T-helper 2 cell treated with Interferon-gamma antibody and Interleukin-4, amounts not matched to agents 5 μg/mL and 100 μg/mL, for 36 hours (primary cell): ENCODE measurements at regions not wholly inside any gene's neighbourhood (a gene's known extent, or its start where the extent isn't known, plus 50 kb on each side); places are given as distances from the start of the nearest gene placed in this dataset.
"Not testable (repeated sequence)": the region's sequence is repeated elsewhere in the genome, so short reads cannot be mapped to it uniquely, and the experiment has no call there.

Source experiments
- DNase-seq: peaks from one replicate; pipeline ENCODE4 v3.0.0; 2021; ENCODE audit warnings: low spot score
- H3K27ac Mint-ChIP-seq: one replicate; pipeline ENCODE4 v1.8.0; 2021; ENCODE audit warnings: mild to moderate bottlenecking, mixed read lengths
- H3K27me3 Mint-ChIP-seq: one replicate; pipeline ENCODE4 v1.8.0; 2021; ENCODE audit warnings: low read depth, mixed read lengths
- H3K36me3 Mint-ChIP-seq: one replicate; pipeline ENCODE4 v1.8.0; 2021; ENCODE audit warnings: low read depth, mixed read lengths
- H3K4me1 Mint-ChIP-seq: one replicate; pipeline ENCODE4 v1.8.0; 2021; ENCODE audit warnings: low read depth, mixed read lengths
- H3K4me3 Mint-ChIP-seq: one replicate; pipeline ENCODE4 v1.8.0; 2022; ENCODE audit warnings: mild to moderate bottlenecking, moderate library complexity, mixed read lengths
- H3K9me3 Mint-ChIP-seq: one replicate; pipeline ENCODE4 v1.8.0; 2021; ENCODE audit warnings: mixed read lengths

DNA sequence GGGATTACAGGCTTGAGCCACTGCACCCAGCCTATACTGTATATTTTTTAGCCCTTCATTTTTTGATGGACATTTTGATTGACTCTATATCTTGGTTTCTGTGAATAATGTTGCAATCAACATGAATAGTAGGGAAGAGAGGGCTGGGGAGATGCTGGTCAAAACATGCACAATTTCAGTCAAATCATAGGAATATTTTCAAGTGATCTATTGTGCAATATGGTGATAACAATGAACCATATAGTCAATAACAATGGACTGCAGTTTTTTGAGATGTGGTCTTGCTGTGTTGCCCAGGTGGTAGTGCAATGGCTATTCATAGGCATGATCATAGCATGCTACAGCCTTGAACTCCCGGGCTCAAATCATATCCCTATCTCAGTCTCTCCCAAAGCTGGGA, 264.7 kb upstream of the TMEFF2 start:
- Mint-ChIP-seq H3K4me3 (no peak overlapping the region), H3K36me3 (no peaks in the 10 kb centered on the region)

GRCh38 chr2:192448881-192449280, 254.1 kb upstream of the TMEFF2 start:
- Mint-ChIP-seq H3K4me3 (no peak overlapping the region), H3K36me3 (no peaks in the 10 kb centered on the region), H3K9me3 (no peaks in the 10 kb centered on the region), H3K27me3 (no peaks in the 10 kb centered on the region), H3K4me1 (no peaks in the 10 kb centered on the region), H3K27ac (no peak overlapping the region)
- no peak for DNase-seq

More for the DNA sequence above, 264.7 kb upstream of the TMEFF2 start:
- Mint-ChIP-seq H3K27me3 (no peaks in the 10 kb centered on the region), H3K27ac (no peak overlapping the region), H3K9me3 (no peaks in the 10 kb centered on the region), H3K4me1 (no peaks in the 10 kb centered on the region)
- DNase-seq, result no peak

DNA sequence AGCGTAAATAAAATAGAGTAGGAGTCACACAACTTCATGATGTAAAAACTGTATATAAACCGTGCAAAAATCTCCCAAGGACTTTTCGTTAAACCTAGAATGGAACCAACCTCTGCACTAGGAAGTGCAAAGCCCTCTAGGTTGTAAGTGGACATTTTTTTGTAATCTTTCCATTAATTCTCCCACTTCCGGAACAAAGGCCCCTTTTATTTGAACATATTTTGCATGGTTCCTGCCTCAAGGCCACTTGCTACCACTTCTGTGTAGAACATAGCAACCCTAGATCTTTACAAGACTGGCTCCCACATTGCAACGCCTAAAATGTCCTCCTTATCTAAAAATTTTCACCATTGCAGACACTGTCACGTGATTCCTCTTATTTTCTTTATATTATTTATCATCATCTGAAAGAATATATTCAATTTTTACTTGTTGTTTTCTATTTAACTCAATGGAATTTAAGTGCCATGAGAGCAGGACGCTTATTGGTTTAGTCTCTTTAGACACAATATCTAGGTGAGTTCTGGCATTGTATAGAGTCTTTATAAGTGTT, 249.6 kb upstream of the TMEFF2 start:
- no peaks in the 10 kb centered on the region for H3K9me3 Mint-ChIP-seq
- H3K27ac Mint-ChIP-seq, result no peak overlapping the region
- H3K27me3 Mint-ChIP-seq, result no peaks in the 10 kb centered on the region

GRCh38 chr2:192443831-192444230, 249.1 kb upstream of the TMEFF2 start:
- no peak overlapping the region for H3K4me3 Mint-ChIP-seq
- no peak overlapping the region for H3K27ac Mint-ChIP-seq
- H3K36me3 Mint-ChIP-seq, result no peaks in the 10 kb centered on the region
- no peaks in the 10 kb centered on the region for H3K9me3 Mint-ChIP-seq
- H3K27me3 Mint-ChIP-seq, result no peaks in the 10 kb centered on the region
- no peak for DNase-seq
- no peaks in the 10 kb centered on the region for H3K4me1 Mint-ChIP-seq

More for the DNA sequence above, 249.6 kb upstream of the TMEFF2 start:
- no peak for DNase-seq
- no peaks in the 10 kb centered on the region for H3K4me1 Mint-ChIP-seq
- H3K4me3 Mint-ChIP-seq, result no peak overlapping the region
- H3K36me3 Mint-ChIP-seq, result no peaks in the 10 kb centered on the region

DNA sequence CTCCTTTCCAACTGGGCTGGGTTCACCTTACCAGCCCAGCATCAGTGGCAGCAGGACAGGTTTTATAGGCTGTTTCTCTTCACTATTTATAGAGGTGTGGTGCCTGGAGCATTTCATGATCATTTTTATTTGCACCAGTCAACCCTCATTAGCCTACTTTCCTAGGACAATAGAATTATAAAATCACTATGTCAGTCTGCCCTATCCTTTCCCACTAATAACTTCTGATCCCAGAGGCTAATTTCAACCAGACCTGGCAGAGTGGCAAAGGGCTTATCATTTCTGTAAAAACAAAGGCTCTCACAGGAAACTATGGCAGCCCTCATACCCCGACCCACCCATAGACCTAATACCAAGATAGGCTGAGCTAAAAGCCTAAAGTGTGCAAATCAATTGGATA, 243.5 kb upstream of the TMEFF2 start:
- Mint-ChIP-seq H3K36me3 (no peaks in the 10 kb centered on the region), H3K4me1 (no peaks in the 10 kb centered on the region), H3K27ac (no peak overlapping the region), H3K27me3 (no peaks in the 10 kb centered on the region), H3K4me3 (no peak overlapping the region), H3K9me3 (no peaks in the 10 kb centered on the region)
- DNase-seq, result no peak

DNA sequence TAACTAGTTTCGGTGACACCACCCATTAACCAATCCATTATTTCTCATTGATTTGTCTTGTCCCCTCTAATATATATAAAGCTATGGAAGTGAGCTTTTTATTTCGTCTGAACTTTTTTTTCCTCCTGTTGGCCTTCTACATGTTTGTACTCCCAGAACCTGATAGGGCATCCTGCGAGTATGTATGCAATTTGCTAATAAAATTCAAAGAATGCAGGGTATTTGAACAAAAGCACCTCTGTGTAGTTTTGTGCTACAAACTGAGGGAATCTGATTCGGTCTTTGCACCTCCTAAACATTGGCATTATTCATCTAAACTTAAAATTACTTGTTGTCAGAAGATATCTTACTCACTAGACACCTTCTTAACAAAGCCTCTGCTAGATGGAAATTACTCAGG, 242.9 kb upstream of the TMEFF2 start:
- Mint-ChIP-seq H3K27me3 (no peaks in the 10 kb centered on the region), H3K4me3 (no peak overlapping the region), H3K36me3 (no peaks in the 10 kb centered on the region), H3K9me3 (no peaks in the 10 kb centered on the region), H3K27ac (no peak overlapping the region), H3K4me1 (no peaks in the 10 kb centered on the region)
- DNase-seq, result no peak

GRCh38 chr2:192424243-192424642, 229.5 kb upstream of the TMEFF2 start:
- DNase-seq, result no peak
- Mint-ChIP-seq H3K27me3 (no peaks in the 10 kb centered on the region), H3K27ac (no peak overlapping the region), H3K4me3 (no peak overlapping the region), H3K36me3 (no peaks in the 10 kb centered on the region), H3K4me1 (no peaks in the 10 kb centered on the region), H3K9me3 (no peaks in the 10 kb centered on the region)

DNA sequence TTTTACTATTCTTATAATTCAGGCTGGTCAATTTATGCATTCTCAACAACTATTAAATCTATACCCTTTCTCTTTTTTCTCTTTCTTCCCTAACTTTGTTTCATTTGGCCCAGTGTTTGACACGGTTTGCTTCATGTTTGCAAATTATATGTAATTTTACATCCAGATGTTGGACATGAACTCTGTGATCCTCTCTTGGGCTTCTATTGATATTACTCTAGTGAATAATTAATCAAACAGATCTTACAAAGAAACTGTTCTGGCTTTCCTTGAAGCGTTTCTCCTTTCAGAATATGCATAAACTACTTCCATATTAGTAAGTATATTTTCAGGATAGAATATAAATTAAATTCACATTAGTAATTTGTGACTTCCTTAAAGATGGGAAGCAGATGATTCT, 225.1 kb upstream of the TMEFF2 start:
- Mint-ChIP-seq H3K27ac (no peak overlapping the region), H3K36me3 (no peaks in the 10 kb centered on the region), H3K27me3 (no peaks in the 10 kb centered on the region), H3K9me3 (no peaks in the 10 kb centered on the region), H3K4me3 (no peak overlapping the region), H3K4me1 (no peaks in the 10 kb centered on the region)
- DNase-seq, result no peak

- Mint-ChIP-seq H3K27me3 (no peaks in the 10 kb centered on the region), H3K36me3 (no peaks in the 10 kb centered on the region), H3K9me3 (no peaks in the 10 kb centered on the region), H3K27ac (no peak overlapping the region), H3K4me3 (no peak overlapping the region), H3K4me1 (no peaks in the 10 kb centered on the region)
- DNase-seq, result no peak
These were observed 221.3 kb upstream of the TMEFF2 start for GRCh38 chr2:192416060-192416459.

DNA sequence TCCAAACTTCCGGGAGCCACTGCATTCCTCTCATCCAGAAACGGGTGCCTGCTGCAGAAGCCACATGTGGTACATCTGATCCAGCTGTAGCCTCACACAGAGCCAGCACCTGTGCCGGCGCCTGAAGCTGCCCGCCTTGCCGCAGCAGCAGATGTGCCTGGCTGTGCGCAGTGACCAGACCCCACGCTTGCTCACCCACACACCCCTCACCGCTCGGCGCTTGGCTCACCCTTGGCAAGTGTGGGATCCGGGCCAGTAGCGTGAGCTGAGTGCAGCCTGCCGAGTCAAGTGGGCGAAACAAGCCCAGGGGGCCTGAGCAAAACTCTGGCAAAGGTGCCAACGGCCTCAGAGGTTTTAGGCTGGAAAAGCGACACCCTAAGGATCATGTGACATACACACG, 220.1 kb upstream of the TMEFF2 start:
- no peak for DNase-seq
- no peak overlapping the region for H3K27ac Mint-ChIP-seq
- no peaks in the 10 kb centered on the region for H3K4me1 Mint-ChIP-seq
- H3K27me3 Mint-ChIP-seq, result no peaks in the 10 kb centered on the region
- H3K4me3 Mint-ChIP-seq, result no peak overlapping the region
- no peaks in the 10 kb centered on the region for H3K36me3 Mint-ChIP-seq
- H3K9me3 Mint-ChIP-seq, result no peaks in the 10 kb centered on the region

GRCh38 chr2:192413812-192414681, 219.3 kb upstream of the TMEFF2 start:
- Mint-ChIP-seq H3K36me3 (no peaks in the 10 kb centered on the region), H3K27ac (no peak overlapping the region), H3K4me1 (no peaks in the 10 kb centered on the region), H3K4me3 (no peak overlapping the region), H3K27me3 (no peaks in the 10 kb centered on the region), H3K9me3 (no peaks in the 10 kb centered on the region)
- DNase-seq, result no peak

- DNase-seq, H3K27ac Mint-ChIP-seq, H3K4me1 Mint-ChIP-seq, H3K4me3 Mint-ChIP-seq, H3K36me3 Mint-ChIP-seq, H3K27me3 Mint-ChIP-seq, H3K9me3 Mint-ChIP-seq: not testable (repeated sequence)
These were observed 218.1 kb upstream of the TMEFF2 start for GRCh38 chr2:192412866-192413265.

DNA sequence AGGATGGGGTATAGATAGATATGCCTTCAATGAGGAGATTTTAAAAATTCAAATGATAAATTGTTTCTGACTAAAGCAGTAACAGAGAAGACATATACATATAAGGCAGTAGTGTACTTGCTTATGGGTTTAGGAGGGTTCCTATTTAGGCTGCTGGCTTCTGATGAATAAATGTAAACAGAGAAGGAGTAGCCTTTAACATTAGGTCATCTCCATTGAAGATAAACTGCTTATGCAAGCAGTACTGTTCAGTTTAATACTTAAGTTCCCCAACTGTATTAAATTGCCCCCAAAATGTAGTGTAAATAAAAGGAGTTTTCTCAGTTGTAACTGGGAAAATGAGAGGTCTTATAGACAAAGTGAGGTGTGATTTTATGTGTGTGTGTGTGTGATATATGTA, 217.7 kb upstream of the TMEFF2 start:
- Mint-ChIP-seq H3K4me1 (no peaks in the 10 kb centered on the region), H3K9me3 (no peaks in the 10 kb centered on the region), H3K36me3 (no peaks in the 10 kb centered on the region), H3K27me3 (no peaks in the 10 kb centered on the region), H3K4me3 (no peak overlapping the region), H3K27ac (no peak overlapping the region)
- no peak for DNase-seq

DNA sequence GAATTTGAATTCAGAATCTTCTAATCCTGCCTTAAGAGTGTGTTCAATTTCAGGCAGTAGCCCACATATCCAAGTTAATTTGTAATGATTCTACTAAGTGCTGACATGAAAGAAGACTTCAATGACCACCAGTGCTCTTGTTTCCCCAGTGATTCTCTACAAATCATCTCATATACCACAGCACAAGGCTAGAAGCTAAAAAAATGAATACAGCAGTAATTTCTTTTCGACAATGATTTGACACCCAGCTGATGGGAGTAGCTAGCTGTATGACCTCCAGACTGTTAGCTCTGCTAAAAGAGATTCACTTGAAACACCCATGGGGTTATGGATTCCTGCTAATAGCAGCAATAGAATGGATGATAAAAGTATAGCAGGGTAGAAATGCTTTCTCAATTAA, 217.0 kb upstream of the TMEFF2 start:
- Mint-ChIP-seq H3K9me3 (no peaks in the 10 kb centered on the region), H3K27ac (no peak overlapping the region), H3K27me3 (no peaks in the 10 kb centered on the region), H3K4me1 (no peaks in the 10 kb centered on the region), H3K36me3 (no peaks in the 10 kb centered on the region), H3K4me3 (no peak overlapping the region)
- DNase-seq, result no peak

GRCh38 chr2:192410319-192410718, 215.6 kb upstream of the TMEFF2 start:
- Mint-ChIP-seq H3K27ac (no peak overlapping the region), H3K4me1 (no peaks in the 10 kb centered on the region), H3K4me3 (no peak overlapping the region), H3K27me3 (no peaks in the 10 kb centered on the region), H3K36me3 (no peaks in the 10 kb centered on the region), H3K9me3 (no peaks in the 10 kb centered on the region)
- no peak for DNase-seq
